Colonic mucosa (tissue), 4 donors: ENCODE measurements at regions not wholly inside any gene's neighbourhood (a gene's known extent, or its start where the extent isn't known, plus 50 kb on each side); places are given as distances from the start of the nearest gene placed in this dataset.

Source experiments
- DNase-seq: peaks from one replicate; pipeline ENCODE4 v3.0.0-alpha.2; 2020
- H3K27ac ChIP-seq: fragments of 200-600 bp; one replicate; pipeline ENCODE4 v1.8.0; 2021
- H3K27me3 ChIP-seq: fragments of 200-600 bp; one replicate; pipeline ENCODE4 v1.8.0; 2021
- H3K36me3 ChIP-seq: fragments of 200-600 bp; one replicate; pipeline ENCODE4 v1.8.0; 2021
- H3K4me1 ChIP-seq: fragments of 200-600 bp; one replicate; pipeline ENCODE4 v1.8.0; 2021; ENCODE audit warnings: mild to moderate bottlenecking
- H3K4me3 ChIP-seq: fragments of 200-600 bp; one replicate; pipeline ENCODE4 v1.8.0; 2021
- H3K9ac ChIP-seq, 2 donors: one replicate each; pipeline ENCODE4 v1.7.0; 2013; ENCODE audit warnings: control low read depth in 2 of 2, low read depth in 2 of 2, low read length in 2 of 2
- H3K9me3 ChIP-seq: fragments of 200-600 bp; one replicate; pipeline ENCODE4 v1.8.0; 2021
- CTCF ChIP-seq: fragments of 200-600 bp; IDR thresholded peaks from one replicate; pipeline ENCODE4 v1.8.0; 2022; ENCODE audit warnings: antibody characterized with exemption, mild to moderate bottlenecking
- intact Hi-C: fragments of 100-400 bp; cut with DNase I; formaldehyde crosslinking; loops from one replicate; pipeline ENCODE4 v1.14.1; 2022
- donor health status: healthy.
- donor health status: DM: no; HTN: no; CAD: no.
- donor health status: DM: no; HTN: no; CAD: no.

- Histone ChIP-seq H3K9me3 (no peaks in the 10 kb centered on the region), H3K27ac (no peak overlapping the region), H3K36me3 (no peaks in the 10 kb centered on the region), H3K4me1 (no peaks in the 10 kb centered on the region), H3K27me3 (no peaks in the 10 kb centered on the region), H3K9ac (no peak overlapping the region), H3K4me3 (no peak overlapping the region)
- TF ChIP-seq CTCF = no peak
- intact Hi-C loops = no loop called here
- DNase-seq = no peak
These were observed 178.6 kb downstream of the PLCE1 start for GRCh38 chr10:94172332-94172731.

- no peak for TF ChIP-seq CTCF
These were observed 179.9 kb downstream of the PLCE1 start for GRCh38 chr10:94173594-94173993.

GRCh38 chr10:94174838-94175237 is 181.1 kb downstream of the PLCE1 start:
- intact Hi-C loops = no loop called here
- H3K27me3 ChIP-seq = no peaks in the 10 kb centered on the region
- TF ChIP-seq CTCF = no peak
- H3K9me3 ChIP-seq = no peaks in the 10 kb centered on the region
- no peak overlapping the region for H3K27ac ChIP-seq
- no peak overlapping the region for H3K4me3 ChIP-seq
- H3K9ac ChIP-seq = no peak overlapping the region
- H3K4me1 ChIP-seq = no peaks in the 10 kb centered on the region
- H3K36me3 ChIP-seq = no peaks in the 10 kb centered on the region
- DNase-seq = no peak

More at GRCh38 chr10:94173594-94173993, 179.9 kb downstream of the PLCE1 start:
- Histone ChIP-seq H3K27ac (no peak overlapping the region), H3K4me3 (no peak overlapping the region), H3K9me3 (no peaks in the 10 kb centered on the region), H3K36me3 (no peaks in the 10 kb centered on the region), H3K27me3 (no peaks in the 10 kb centered on the region), H3K9ac (no peak overlapping the region), H3K4me1 (no peaks in the 10 kb centered on the region)
- no peak for DNase-seq
- intact Hi-C loops = no loop called here

GRCh38 chr10:94178475-94179253 is 184.1 kb downstream of the NOC3L start:
- no peak for DNase-seq
- H3K4me1 ChIP-seq = no peaks in the 10 kb centered on the region
- no peaks in the 10 kb centered on the region for H3K27me3 ChIP-seq
- no peak overlapping the region for H3K4me3 ChIP-seq
- no peaks in the 10 kb centered on the region for H3K9me3 ChIP-seq
- no peak overlapping the region for H3K9ac ChIP-seq
- no peaks in the 10 kb centered on the region for H3K36me3 ChIP-seq
- no peak overlapping the region for H3K27ac ChIP-seq
- intact Hi-C loops = no loop called here
- no peak for TF ChIP-seq CTCF

GRCh38 chr10:94180576-94180975 is 182.2 kb downstream of the NOC3L start:
- no peak for DNase-seq

More at GRCh38 chr10:94180576-94180975, 182.2 kb downstream of the NOC3L start:
- TF ChIP-seq CTCF = no peak
- H3K36me3 ChIP-seq = no peaks in the 10 kb centered on the region
- H3K9me3 ChIP-seq = no peaks in the 10 kb centered on the region
- H3K4me3 ChIP-seq = no peak overlapping the region
- H3K27ac ChIP-seq = no peak overlapping the region
- no peaks in the 10 kb centered on the region for H3K27me3 ChIP-seq
- H3K4me1 ChIP-seq = no peaks in the 10 kb centered on the region
- intact Hi-C loops = no loop called here
- H3K9ac ChIP-seq = no peak overlapping the region
